HG02642 (cell line): ENCODE measurements at regions not wholly inside any gene's neighbourhood (a gene's known extent, or its start where the extent isn't known, plus 50 kb on each side); places are given as distances from the start of the nearest gene placed in this dataset.
"Not testable (repeated sequence)": the region's sequence is repeated elsewhere in the genome, so short reads cannot be mapped to it uniquely, and the experiment has no call there.

Experiments used
- ATAC-seq: cut with Tn5 transposase; IDR thresholded peaks from one replicate; pipeline ENCODE4 v1.9.1; 2021; ENCODE audit warnings: mild to moderate bottlenecking; ENCODE audit not compliant: unreplicated experiment, poor library complexity

DNA sequence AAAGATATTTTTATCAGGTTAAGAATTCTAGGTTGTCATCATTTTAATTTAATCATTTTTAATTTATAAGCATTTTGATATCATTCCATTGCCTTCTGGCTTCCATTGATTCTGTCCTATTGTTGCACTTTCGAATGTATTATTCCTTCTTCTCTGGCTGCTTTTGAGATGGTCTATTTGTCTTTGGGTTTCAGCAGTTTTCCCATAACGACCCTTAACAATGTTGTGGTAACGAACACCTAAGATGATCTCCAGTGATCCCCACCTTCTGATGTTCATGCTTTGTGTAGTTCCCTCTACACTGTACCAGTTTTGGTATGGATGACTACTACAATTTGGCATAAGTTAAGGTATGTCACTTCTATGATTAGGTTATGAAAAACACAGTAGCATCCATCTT, 59.9 kb downstream of the MINAR1 start:
- no peak for ATAC-seq

DNA sequence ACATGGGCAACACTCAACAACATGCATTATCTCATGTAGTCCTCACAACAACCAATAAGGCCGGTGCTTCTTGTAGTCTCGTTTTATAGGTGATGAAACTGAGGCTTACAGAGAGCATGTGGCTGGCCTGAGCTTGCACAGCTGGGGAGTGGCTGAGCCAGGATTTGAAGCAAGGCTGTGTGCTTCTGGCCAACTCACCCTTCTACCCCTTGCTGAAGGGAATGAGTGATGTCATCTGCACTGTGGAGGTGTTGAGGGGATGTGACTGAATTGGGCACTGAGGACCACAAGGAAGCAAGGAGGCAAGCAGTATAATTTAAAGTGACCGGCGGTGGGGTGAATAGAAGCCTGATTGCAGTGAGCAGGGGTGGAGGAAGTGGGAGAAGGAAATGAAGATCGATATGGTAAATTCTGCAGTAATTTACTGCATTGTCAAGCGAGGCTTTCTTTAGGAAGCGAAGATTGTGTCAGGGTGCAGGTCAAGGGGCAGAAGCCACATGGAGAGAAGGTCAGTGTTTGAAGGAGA, 62.3 kb downstream of the MINAR1 start:
- no peak for ATAC-seq

DNA sequence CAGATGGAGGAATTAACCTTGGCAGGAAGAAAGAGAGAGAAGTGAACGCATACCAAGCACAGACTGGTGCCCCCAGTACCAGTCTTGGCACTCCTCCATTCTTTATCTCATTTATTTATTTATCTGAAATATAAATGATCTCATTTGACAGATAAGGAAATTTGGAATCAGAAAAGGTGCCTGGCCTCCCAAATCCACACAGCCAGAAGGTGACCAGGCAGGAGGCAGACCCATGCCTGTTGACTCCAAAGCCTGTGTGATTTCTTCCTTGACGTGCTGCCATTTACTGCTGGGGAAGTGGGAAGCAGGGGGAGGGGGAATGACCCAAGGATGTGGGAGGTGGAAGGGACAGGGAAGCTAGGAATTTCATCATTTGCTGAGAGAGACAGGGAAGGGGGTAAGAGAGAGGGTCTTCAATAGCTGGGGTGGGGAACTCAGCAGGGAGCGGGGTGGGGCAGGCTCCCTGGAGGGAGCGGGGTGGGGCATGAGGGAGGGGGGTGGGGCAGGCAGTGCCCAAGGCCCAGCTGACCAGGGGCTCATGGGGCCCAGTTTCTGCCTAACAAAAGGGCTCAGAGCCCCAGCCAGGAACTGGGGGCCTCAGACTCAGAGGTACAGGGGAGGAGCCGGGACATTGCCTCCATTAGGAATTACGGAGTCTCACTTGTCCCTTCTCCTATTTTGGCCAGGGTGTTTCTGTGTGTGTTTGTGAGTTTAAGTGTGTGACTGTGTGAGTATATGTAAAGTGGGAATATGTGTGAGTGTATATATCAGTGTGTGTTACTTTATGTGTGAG, 63.0 kb downstream of the MINAR1 start:
- ATAC-seq = no peak

DNA sequence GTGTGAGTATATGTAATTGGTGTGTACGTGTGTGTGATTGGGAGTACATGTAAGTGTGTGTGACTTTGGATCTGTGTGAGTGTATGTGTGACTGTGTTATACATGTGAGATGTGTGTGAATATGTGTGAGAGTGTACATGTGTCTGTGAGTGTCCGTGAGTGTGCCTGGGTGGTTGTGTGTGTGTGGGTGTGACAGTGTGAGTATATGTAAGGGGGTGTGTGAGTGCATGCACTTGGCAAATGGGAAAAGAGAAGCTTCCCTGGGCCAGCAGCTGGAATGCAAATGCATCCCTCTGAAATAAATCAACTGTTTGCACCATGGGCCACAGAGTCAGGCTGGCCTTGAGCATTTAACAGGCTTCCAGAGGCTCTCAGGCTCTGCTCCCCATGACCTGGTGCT, 63.6 kb downstream of the MINAR1 start:
- no peak for ATAC-seq

DNA sequence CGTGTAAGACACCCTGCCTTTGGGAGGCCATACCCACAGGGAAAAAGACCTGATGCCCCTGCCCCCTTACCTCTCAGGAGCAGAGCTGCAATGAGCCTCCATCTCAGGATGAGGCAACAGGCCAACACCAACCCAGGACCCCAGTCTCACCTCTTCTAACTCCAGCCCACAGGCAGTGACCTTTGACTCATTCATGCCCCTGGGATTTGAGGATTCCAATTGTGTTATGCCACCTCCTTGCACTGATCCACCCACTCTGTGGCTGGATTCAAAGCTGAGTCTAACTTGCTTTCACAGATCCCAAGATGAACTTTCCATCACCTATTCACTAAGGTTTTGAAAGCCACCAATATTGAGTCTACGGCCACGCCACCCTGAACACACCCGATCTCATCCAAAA, 64.7 kb downstream of the MINAR1 start:
- no peak for ATAC-seq

DNA sequence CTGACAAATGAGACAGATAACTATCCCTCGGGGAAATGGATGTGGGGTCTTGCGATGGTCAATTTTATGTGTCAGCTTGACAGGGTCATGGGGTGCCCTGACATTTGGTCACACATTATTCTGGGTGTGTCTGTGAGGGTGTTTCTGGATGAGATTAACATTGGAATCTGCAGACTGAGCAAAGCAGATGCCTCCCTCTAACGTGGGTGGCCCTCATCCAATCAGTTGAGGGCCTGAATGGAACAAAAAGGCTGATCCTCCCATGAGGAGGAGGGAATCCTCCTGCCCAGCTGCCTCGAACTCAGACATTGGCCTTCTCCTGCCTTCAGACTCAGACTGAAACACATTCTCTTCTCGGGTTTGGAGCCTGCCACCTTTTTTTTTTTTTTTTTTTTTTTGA, 69.0 kb downstream of the MINAR1 start:
- no peak for ATAC-seq

DNA sequence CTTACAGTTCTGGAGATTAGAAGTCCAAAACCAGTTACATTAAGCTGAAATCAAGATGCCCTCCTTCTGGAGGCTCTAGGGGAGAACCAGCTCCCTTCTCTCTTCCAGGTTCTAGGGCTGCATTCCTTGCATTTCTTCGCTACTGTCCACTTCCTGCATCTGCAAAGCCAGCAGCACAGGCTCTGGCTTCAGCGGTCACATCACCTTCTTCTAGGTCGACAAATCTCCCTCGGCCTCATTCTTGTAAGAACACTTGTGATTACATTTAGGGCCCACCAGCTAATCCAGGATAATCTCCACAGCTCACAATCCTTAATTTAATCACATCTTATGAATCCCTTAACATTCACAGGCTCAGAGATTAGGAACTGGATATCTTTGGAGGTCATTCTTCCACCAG, 73.8 kb downstream of the MINAR1 start:
- no peak for ATAC-seq

DNA sequence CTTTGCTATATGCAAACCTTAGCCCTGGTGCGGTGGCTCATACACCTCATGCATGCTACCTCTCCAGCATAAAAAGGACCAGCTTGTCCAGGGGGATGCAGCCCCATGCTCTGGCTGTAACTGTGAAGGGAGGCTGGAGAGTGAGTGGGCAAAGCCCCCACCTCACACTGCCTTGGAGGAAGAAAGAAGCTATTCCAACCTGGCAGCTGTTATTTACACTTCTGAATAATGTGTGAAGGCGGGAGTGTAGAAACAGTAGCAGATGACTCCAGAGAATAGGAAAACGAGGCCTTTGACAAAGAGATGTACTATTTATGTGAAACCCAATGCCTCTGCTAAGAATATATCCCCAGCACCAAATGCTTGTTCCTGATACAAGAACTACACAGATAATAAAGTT, 80.7 kb downstream of the MINAR1 start:
- not testable (repeated sequence) for ATAC-seq

DNA sequence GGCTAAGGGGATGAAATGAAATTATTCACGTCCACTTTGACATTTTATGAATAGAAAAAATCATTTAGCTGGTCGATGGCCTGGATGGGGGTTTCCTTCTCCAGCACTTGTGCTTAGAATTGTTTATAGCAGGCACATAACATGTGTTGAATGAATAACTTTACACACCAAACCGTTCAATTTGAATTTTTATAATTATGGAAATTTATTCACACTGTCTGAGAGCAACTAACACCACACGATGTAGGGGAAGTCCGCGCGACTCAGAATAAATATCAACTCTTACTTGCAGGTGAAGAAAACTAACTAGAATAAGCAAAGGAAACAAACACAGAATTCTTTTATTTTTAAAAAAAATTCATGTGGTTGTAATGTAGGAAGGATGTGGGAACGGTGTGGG, 81.3 kb downstream of the MINAR1 start:
- ATAC-seq = no peak

DNA sequence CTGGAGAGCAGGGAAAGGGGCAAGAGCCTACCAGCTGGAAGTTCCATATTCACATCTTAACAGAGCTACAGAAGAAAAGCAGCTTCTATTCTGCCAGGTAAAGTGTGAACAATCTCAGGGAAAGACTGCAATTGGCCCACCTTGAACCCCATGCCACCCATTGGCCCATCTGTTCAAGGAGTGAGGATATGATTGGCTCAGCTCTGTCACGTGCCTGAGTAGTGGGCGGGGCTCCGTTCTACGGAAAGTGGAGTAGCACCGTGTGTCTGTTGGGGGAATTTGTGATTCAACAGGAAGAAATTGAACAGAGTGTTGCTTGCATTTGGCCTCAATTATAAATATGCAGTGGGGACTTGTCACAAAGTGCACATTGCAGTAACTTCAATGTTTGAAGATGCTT, 81.8 kb downstream of the MINAR1 start:
- ATAC-seq = no peak

DNA sequence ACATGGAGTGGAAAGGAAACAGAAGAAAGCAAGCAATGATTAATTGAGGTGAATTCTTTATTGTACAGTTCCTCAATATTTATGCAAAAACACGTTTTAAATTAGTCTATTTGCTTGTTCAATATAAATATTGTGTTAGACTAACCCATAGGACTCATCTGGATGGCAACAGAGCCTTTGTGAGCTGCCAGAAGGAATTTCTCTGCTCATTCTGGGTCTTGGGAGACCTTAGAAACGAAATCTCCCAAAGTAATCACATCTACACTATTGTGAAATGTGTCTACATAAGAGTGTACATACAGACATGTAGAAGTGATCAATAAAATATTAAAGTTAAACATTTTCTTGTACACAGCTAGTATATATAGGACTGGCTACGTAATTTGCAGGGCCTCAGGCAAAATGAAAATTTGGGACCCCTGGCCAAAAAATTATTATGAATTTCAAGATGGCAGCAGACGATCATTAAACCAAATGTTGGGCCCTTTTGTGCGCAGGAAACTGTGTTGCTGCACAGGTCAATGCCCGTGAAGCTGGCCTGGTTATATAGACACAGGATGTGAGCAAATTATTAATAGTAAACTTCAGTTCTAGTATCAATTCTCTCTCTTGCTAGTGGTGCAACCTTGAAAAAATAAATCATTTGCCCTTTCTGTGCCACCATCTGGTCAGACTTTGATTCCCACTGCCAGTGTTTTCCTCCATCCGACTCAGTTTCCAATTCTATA, 83.3 kb downstream of the MINAR1 start:
- no peak for ATAC-seq

DNA sequence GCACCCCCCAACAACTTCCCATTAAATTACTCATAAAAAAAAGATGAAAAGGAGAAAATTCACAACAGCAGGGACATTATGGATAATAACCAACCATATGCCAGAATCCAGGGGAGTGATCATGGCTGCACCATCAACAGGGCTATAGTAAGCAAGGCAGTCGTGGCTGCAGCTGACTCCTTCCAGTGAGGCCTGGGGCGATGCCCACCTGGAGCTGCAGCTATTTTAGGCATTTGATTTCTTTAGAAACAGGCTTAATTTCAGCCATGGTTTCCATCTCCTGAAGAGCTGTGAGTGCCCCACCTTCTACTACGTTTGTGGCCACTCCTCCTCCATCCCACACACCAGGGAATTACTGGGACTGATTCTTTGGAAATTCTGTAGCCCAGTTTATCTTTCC, 84.0 kb downstream of the MINAR1 start:
- ATAC-seq = no peak

DNA sequence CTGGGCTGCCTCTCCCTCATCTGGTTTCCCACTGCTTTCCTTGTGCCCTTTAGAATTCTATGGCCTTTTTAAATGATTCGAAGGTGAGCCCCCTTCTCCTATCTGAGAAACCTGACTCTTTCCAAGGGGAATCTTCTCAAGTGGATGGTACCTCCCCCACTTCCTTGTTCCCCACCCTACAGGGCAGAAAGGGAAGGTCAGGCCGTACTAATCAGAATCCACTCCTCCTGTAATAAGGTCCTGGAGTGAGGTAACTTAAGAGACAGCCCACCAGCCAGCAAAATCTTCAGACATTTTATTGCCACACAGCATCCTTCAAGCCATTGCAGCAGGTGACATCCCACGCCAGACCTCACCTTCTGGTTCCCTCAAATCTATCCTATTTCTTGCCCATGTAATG, 84.5 kb downstream of the MINAR1 start:
- no peak for ATAC-seq

DNA sequence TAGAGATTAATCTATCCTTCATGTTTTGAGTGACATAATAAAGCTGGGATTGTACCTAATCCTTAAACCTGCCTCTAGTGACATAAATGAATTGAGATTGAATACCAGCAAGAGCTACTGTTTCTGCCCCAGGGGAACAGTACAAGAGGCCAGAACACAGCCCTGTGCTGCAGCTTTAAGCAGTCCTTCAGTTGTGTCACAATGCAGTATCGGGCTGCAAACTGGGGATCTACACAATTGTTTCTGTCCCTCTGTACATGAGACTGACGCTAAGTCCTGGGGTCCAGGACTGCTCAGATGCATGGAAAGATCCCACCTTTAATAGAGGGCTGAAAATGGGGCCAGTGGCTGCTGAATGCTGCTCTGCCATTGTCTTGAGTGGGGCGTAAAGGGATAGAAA, 87.5 kb downstream of the MINAR1 start:
- no peak for ATAC-seq

DNA sequence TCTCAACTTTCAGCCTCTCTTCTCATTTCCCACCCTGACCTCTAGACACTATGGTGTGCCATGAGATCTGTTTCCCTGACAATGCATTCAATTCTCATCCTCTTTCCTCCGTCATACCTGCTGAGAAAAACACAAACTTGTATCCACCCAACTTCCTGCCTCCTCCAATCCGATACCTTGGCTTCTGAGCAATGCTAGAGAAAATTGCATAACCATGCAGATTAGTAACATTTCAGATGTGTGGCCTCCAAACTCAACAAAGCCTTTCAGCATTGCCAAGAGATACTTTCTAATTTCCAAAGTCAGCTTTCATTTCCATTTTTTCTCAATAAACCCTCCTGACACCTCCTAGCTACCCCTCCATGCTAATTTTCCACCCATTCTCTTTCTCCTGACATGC, 88.5 kb downstream of the MINAR1 start:
- no peak for ATAC-seq

DNA sequence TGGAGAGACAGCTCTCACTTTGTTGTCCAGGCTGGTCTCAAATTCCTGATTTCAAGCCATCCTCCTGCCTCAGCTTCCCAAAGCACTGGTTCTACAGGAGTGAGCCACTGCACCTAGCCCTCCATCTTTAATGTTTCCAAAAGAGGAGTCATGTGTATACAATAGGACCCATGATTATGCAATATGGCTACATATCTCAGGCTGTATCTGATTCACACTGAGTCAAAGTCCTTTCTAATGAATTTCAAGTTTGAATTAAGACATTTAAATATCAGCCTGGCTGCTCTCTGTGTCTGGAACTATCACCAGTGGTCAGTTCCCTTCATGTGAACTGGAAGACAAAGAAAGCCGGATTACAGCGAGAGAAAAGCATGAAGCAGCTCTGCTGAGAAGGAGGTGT, 90.5 kb downstream of the MINAR1 start:
- no peak for ATAC-seq

DNA sequence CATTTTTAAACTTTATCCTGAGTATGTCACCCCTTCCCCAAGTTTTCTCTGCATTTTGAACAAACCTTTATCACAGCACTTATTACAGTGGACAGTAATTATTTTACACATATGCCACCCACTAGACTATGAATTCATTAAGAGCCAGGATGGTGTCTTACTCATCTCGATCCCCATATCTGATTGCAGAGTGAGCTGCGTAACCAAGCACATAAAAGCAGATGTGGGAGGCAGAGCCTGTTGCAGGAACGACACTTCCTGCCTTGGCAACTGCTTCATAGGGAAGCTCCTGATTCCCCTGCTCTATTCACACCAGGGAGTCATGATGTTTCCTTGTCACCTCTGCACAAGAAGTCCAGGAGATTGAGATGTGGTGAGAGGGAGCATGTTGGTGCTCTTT, 91.1 kb downstream of the MINAR1 start:
- no peak for ATAC-seq

DNA sequence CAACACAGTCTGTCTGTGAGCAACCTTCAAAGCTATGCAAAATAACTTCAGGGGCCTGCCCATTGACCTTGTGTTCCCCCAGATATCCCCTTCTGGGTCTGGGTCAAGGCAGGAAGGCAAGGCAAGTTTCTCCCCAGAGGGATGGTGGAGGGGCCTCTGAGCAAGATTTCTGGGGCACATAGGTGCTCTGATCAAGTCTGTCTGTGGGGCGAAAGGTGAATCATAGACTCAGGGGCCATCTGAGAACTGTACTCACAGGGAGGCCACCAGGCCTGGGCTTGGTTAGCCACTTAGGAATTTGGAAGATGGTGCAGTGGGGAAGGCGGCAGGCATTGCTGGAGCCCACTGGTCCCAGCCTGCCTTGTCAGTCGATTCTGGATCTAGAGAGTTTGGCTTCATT, 92.4 kb downstream of the MINAR1 start:
- no peak for ATAC-seq

DNA sequence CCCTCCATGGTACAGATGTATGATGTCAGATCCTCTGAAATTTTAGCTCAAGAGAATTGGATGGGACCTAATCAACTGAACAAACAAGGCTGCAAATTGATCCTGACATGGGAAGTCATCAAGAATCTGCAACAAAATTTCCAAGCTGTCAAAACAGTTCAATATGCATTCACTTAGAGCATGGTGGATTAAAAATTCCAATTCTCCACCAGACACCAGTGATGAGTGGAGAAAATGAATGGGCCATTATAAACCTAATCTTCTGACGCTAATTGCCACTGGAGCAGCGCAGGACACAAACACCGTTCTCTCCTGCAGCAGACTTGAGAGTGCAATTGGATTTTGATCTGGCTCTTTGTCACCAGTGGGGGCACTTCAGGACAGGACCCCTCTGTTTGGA, 94.2 kb downstream of the MINAR1 start:
- ATAC-seq = no peak

DNA sequence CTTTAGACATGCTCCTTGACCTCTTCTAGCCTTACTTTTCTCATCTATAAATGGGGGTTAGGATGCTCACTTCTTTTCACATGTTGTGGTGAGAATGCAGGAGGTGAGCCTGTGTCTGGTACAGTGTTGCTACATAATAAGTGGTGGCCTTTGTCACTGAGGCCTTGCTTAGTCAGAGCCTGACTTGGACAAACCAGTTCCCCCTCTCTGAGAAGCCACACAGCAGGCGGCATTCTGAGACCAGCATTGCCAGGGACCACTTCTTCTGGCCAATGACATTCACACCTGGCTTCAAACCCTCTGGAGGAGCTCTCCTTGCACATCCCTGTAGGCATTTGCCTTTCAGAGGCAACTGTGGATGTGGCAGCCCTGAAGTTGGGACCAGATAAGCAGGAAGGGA, 95.7 kb downstream of the MINAR1 start:
- ATAC-seq = no peak

DNA sequence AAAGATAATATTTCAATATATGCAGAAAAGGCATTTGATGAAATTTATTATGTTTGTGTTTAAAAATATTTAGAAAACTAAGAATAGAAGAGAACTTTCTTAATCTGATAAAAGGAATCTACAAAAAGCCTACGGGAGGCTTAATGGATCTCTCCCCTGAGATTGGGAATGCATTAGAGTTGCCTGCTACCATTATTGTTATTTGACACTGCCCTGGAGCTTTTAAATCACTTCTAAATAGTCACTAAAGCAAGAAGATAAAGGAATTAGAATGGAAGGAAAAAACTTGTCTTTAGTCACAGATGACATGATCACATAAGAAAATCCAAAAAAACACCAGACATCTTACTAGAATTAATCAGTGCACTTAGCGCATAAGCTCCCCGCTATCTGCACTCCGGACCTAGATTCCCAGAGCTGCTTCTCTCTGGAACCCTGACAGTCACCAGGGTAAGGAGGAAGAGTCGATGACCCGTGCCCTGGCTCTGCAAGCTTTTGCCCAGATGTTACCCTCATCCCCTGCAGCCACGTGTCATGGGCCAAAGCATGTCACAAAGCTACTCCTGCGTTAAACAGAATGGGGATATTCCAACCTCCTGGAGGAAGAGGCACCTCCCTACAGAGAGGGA, 97.1 kb downstream of the MINAR1 start:
- no peak for ATAC-seq
